ENCODE measurements at regions not wholly inside any gene's neighbourhood (a gene's known extent, or its start where the extent isn't known, plus 50 kb on each side); places are given as distances from the start of the nearest gene placed in this dataset.

DNA sequence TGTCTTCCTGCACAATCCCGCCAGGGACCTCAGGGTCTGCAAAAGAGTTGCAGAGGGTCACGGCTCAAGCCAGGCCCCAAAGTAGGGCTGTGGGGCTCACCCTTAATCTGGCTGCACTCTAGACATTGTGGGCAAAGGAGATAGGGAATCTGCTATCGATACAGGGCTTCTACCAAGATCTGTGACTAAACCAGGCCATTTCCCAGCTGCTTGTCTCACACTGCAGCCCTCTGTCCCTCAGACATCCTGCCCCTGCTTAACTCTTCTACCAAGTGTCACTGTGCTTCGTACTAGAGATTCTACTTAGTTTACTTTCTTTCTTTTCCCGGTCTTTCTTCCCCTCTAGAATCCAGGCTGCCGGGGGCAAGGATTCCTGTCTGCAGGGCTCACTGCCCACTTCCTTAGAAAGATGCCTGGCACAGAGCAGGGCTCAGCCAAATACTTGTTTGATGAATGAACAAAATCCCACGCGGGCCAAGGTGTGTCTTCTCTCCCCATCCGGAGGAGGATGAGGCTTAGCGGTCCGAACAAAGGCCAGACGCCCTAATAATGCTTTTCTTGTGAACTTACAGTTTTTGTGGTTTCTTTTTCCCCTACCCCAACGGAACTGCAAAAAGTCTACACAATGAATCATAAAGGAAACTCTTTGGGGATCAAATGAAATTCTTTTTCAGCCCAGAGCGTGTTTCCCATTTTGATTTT lies 61.3 kb upstream of the ANO1 start:
- H3K4me1 ChIP-seq (ENCODE audit: control insufficient read depth in 1 of 2, extremely low read depth in 1 of 2, insufficient read depth in 2 of 2, low read length in 2 of 2) = no peaks in the 10 kb centered on the region
- H3K4me3 ChIP-seq (ENCODE audit: control insufficient read depth in 1 of 2, extremely low read depth in 1 of 2, low read length in 1 of 2) = no peak overlapping the region
- Mint-ChIP-seq H3K36me3 (no peaks in the 10 kb centered on the region), H3K9me3 (no peaks in the 10 kb centered on the region), H3K4me1 (no peaks in the 10 kb centered on the region), H3K4me3 (no peak overlapping the region), H3K27ac (no peak overlapping the region), H3K27me3 (peaks cover 6 to 19% of the 10 kb centered on the region in 2 donors)
- peaks cover 0 to 24% of the 10 kb centered on the region in 2 experiments for H3K27me3 ChIP-seq (replicated peaks in 1 of 2; ENCODE audit: control insufficient read depth in 2 of 2, extremely low read depth in 1 of 2, insufficient read depth in 2 of 2, low read length in 1 of 2)
- CTCF ChIA-PET = no interaction called here
- no peaks in the 10 kb centered on the region for H3K36me3 ChIP-seq (ENCODE audit: control insufficient read depth in 2 of 2, extremely low read depth in 1 of 2, insufficient read depth in 1 of 2, low read length in 1 of 2)
- no peak for ATAC-seq (replicated peaks in 1 of 4)
- no peaks in the 10 kb centered on the region for H3K9me3 ChIP-seq
- WGBS (ENCODE audit: insufficient coverage) = 38% methylated on average over 12 of the region's 14 CpGs
- DNase-seq = no peak
- POLR2A ChIA-PET = no interaction called here
- no peak overlapping the region for H3K27ac ChIP-seq (ENCODE audit: low read length)

DNA sequence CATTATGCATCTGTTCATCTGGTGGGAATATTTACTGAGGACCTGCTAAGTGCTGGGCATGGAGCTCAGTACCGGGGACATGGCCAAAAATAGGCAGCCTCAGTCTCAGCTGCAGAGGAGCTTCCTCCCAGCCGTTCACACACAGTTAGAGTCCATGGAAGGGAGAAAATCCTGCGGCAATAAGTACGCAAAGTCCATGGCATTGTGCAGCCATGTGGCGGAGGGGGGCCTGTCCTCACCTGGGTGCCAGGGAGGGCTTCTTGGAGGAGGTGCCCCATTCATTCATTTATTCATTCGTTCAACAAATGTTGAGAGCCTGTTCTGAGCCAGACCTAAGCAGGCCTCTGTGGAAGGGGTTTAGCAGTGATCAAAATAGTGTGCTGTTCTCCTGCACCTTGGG lies 59.3 kb upstream of the ANO1 start:
- Histone ChIP-seq H3K9me3 (no peaks in the 10 kb centered on the region), H3K27me3 (replicated peaks in 1 of 2; ENCODE audit: control insufficient read depth in 2 of 2, extremely low read depth in 1 of 2, insufficient read depth in 2 of 2, low read length in 1 of 2) (peaks cover 0 to 27% of the 10 kb centered on the region in 2 experiments), H3K4me3 (ENCODE audit: control insufficient read depth in 1 of 2, extremely low read depth in 1 of 2, low read length in 1 of 2) (no peak overlapping the region), H3K36me3 (ENCODE audit: control insufficient read depth in 2 of 2, extremely low read depth in 1 of 2, insufficient read depth in 1 of 2, low read length in 1 of 2) (no peaks in the 10 kb centered on the region), H3K4me1 (ENCODE audit: control insufficient read depth in 1 of 2, extremely low read depth in 1 of 2, insufficient read depth in 2 of 2, low read length in 2 of 2) (no peaks in the 10 kb centered on the region), H3K27ac (ENCODE audit: low read length) (no peak overlapping the region)
- DNase-seq (no peak), ATAC-seq (replicated peaks in 1 of 4) (no peak)
- H3K36me3 Mint-ChIP-seq = no peaks in the 10 kb centered on the region
- CTCF ChIA-PET = no interaction called here
- no peaks in the 10 kb centered on the region for H3K9me3 Mint-ChIP-seq
- no peak overlapping the region for H3K27ac Mint-ChIP-seq
- H3K4me3 Mint-ChIP-seq = no peak overlapping the region
- 76% methylated on average over 3 of the region's 6 CpGs for WGBS (ENCODE audit: insufficient coverage)
- POLR2A ChIA-PET = no interaction called here
- H3K4me1 Mint-ChIP-seq = no peaks in the 10 kb centered on the region
- peaks cover 6 to 20% of the 10 kb centered on the region in 2 donors for H3K27me3 Mint-ChIP-seq

DNA sequence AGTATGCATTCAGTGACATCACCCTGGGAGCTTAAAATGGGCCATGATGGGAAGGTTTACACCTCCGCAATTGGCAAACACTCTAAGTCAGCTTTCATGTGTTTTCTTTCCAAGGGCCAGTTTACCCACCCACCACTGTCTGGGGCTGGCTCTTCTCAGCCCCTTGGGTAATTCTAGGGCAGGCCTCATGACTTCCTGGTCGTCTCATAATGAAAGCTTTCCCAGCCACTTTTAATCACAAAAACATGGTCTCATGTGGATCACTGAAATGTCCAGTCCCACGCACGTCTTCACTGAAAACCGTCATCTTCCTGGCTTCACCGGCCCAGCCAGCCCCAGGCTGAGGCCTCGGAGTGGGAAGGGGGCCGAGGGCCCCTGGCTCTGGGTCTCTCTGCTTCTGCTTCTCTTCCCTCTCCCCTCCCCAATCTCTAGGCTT lies 58.5 kb upstream of the ANO1 start:
- Mint-ChIP-seq H3K4me3 (no peak overlapping the region), H3K4me1 (no peaks in the 10 kb centered on the region), H3K36me3 (no peaks in the 10 kb centered on the region), H3K9me3 (no peaks in the 10 kb centered on the region), H3K27ac (no peak overlapping the region), H3K27me3 (peaks cover 6 to 20% of the 10 kb centered on the region in 2 donors)
- Histone ChIP-seq H3K36me3 (ENCODE audit: control insufficient read depth in 2 of 2, extremely low read depth in 1 of 2, insufficient read depth in 1 of 2, low read length in 1 of 2) (no peaks in the 10 kb centered on the region), H3K4me1 (ENCODE audit: control insufficient read depth in 1 of 2, extremely low read depth in 1 of 2, insufficient read depth in 2 of 2, low read length in 2 of 2) (no peaks in the 10 kb centered on the region), H3K27me3 (replicated peaks in 1 of 2; ENCODE audit: control insufficient read depth in 2 of 2, extremely low read depth in 1 of 2, insufficient read depth in 2 of 2, low read length in 1 of 2) (peaks cover 0 to 31% of the 10 kb centered on the region in 2 experiments), H3K4me3 (ENCODE audit: control insufficient read depth in 1 of 2, extremely low read depth in 1 of 2, low read length in 1 of 2) (no peak overlapping the region), H3K9me3 (no peaks in the 10 kb centered on the region), H3K27ac (ENCODE audit: low read length) (no peak overlapping the region)
- 68% methylated on average over 6 of the region's 8 CpGs for WGBS (ENCODE audit: insufficient coverage)
- POLR2A ChIA-PET = no interaction called here
- CTCF ChIA-PET = no interaction called here
- ATAC-seq (replicated peaks in 1 of 4) (no peak), DNase-seq (no peak)

DNA sequence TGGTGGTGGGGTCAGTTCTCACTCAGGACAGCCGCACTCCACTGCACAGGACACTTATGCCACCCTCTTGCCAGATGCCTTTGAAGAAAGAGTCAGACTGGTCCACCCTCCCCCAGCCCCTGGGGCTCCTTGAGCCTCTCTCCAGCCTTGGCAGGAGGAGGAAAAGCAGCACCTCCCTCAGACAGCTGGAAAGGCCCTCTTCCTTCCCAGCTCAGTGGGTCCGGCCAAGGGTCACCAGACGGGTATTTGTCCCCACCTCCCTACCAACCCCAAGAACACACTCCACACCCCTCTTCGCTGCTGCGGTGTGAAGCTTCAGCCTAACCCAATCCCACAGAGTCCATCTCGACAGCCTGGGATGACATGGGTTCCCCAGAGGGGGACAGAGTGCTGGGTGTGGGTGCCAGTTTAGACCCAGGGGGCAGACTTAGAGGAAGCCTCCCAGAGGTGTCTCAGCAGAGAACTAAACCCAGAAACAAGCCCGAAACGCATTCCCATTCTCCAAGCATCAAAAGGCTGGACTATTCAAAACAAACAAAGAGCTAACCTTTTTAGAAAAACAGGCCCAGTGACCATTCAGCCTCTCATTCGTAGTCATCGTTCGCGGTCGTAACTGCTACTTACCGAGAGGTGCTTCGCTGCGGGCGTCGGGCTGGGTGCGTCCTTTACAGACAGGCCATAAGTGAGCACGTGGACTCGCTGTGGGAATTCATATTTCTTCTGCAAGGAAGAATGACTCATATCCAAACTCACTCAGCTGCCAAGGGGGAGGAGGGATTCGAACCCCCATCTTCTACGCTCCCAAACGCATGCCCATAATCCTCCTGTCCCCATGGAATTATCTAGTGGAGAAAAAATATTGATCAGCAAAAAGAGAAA lies 57.5 kb upstream of the ANO1 start:
- 91% methylated on average over 11 of the region's 24 CpGs for WGBS (ENCODE audit: insufficient coverage)
- POLR2A ChIA-PET = no interaction called here
- CTCF ChIA-PET = no interaction called here

DNA sequence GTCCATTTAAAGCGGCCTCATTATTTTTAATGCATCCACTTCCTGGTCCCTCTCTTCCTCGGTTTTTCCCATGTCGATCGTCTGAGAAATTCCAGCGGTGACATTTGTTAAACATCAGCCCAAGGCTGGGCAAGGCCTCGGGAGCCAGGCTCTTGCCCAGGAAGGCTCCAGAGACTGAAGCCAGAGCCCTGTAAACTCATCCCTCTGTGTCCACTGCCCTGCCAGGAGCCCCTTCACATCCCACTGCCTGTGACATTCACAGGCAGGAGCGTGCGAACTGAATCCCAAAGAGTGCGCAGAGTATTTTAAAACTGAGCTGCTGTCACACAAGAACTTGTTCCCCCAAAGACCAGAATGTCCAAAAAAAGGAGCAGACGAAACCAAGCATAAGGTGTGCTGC lies 56.5 kb upstream of the ANO1 start:
- Histone ChIP-seq H3K27ac (ENCODE audit: low read length) (no peak overlapping the region), H3K27me3 (replicated peaks in 1 of 2; ENCODE audit: control insufficient read depth in 2 of 2, extremely low read depth in 1 of 2, insufficient read depth in 2 of 2, low read length in 1 of 2) (peaks cover 0 to 32% of the 10 kb centered on the region in 2 experiments), H3K9me3 (no peaks in the 10 kb centered on the region), H3K4me1 (ENCODE audit: control insufficient read depth in 1 of 2, extremely low read depth in 1 of 2, insufficient read depth in 2 of 2, low read length in 2 of 2) (no peaks in the 10 kb centered on the region), H3K36me3 (ENCODE audit: control insufficient read depth in 2 of 2, extremely low read depth in 1 of 2, insufficient read depth in 1 of 2, low read length in 1 of 2) (no peaks in the 10 kb centered on the region), H3K4me3 (ENCODE audit: control insufficient read depth in 1 of 2, extremely low read depth in 1 of 2, low read length in 1 of 2) (no peak overlapping the region)
- DNase-seq (no peak), ATAC-seq (replicated peaks in 1 of 4) (no peak)
- H3K27ac Mint-ChIP-seq = no peak overlapping the region
- H3K9me3 Mint-ChIP-seq = no peaks in the 10 kb centered on the region
- H3K36me3 Mint-ChIP-seq = no peaks in the 10 kb centered on the region
- POLR2A ChIA-PET = no interaction called here
- H3K4me1 Mint-ChIP-seq = no peaks in the 10 kb centered on the region
- CTCF ChIA-PET = no interaction called here
- H3K4me3 Mint-ChIP-seq = no peak overlapping the region
- H3K27me3 Mint-ChIP-seq = peaks cover 6 to 16% of the 10 kb centered on the region in 2 donors
- WGBS (ENCODE audit: insufficient coverage) = 82% methylated on average over 6 of the region's 10 CpGs

More for the DNA sequence above, 57.5 kb upstream of the ANO1 start:
- no peaks in the 10 kb centered on the region for H3K36me3 Mint-ChIP-seq
- no peaks in the 10 kb centered on the region for H3K4me1 Mint-ChIP-seq
- DNase-seq = no peak
- no peaks in the 10 kb centered on the region for H3K9me3 Mint-ChIP-seq
- peak overlapping the region in 1 of 2 donors; percentile 36 for H3K27ac Mint-ChIP-seq
- no peak overlapping the region for H3K4me3 ChIP-seq (ENCODE audit: control insufficient read depth in 1 of 2, extremely low read depth in 1 of 2, low read length in 1 of 2)
- no peaks in the 10 kb centered on the region for H3K4me1 ChIP-seq (ENCODE audit: control insufficient read depth in 1 of 2, extremely low read depth in 1 of 2, insufficient read depth in 2 of 2, low read length in 2 of 2)
- no peaks in the 10 kb centered on the region for H3K9me3 ChIP-seq
- H3K27me3 ChIP-seq (replicated peaks in 1 of 2; ENCODE audit: control insufficient read depth in 2 of 2, extremely low read depth in 1 of 2, insufficient read depth in 2 of 2, low read length in 1 of 2) = peaks cover 0 to 31% of the 10 kb centered on the region in 2 experiments
- H3K36me3 ChIP-seq (ENCODE audit: control insufficient read depth in 2 of 2, extremely low read depth in 1 of 2, insufficient read depth in 1 of 2, low read length in 1 of 2) = no peaks in the 10 kb centered on the region
- peaks cover 6 to 20% of the 10 kb centered on the region in 2 donors for H3K27me3 Mint-ChIP-seq
- no peak overlapping the region for H3K27ac ChIP-seq (ENCODE audit: low read length)
- no peak overlapping the region for H3K4me3 Mint-ChIP-seq
- no peak for ATAC-seq (replicated peaks in 1 of 4)

DNA sequence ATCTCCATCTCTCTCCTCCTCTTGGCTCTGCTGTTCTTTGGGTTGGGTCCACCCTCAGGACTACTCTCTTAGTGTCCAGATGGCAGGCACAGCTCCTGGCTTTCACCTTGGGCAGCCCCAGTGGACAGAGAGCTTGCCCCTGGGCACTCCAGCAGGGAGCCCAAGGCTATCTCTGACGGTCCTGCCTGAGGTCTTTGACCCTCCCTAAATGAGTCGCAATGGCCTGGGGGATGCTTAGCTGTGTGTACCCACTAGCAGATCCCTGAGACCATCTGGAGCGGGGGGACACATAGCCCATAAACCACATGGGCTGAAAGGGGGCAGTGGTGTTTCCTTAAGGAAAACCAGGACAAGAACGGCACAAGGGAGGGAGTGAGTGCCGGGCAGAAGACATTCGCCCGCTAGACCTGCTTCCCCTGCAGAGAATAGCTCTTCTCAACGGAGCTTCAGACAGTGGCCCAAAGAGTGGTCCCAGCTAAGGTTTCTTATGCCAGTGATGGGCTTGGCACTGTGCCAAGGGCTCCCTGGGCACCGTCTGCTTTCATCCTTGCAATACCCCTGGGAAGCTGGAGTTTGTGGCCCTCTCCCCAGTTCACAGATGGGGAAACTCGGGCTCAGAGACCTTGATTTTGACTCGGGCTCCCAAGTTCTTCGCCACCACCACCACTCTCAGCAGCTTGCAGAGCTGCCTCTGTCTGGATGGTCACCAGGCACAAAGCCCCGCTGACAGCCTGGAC lies 53.9 kb upstream of the ANO1 start:
- Histone ChIP-seq H3K27ac (ENCODE audit: low read length) (no peak overlapping the region), H3K27me3 (replicated peaks in 1 of 2; ENCODE audit: control insufficient read depth in 2 of 2, extremely low read depth in 1 of 2, insufficient read depth in 2 of 2, low read length in 1 of 2) (peaks cover 0 to 24% of the 10 kb centered on the region in 2 experiments), H3K4me1 (ENCODE audit: control insufficient read depth in 1 of 2, extremely low read depth in 1 of 2, insufficient read depth in 2 of 2, low read length in 2 of 2) (no peaks in the 10 kb centered on the region), H3K4me3 (ENCODE audit: control insufficient read depth in 1 of 2, extremely low read depth in 1 of 2, low read length in 1 of 2) (no peak overlapping the region), H3K36me3 (ENCODE audit: control insufficient read depth in 2 of 2, extremely low read depth in 1 of 2, insufficient read depth in 1 of 2, low read length in 1 of 2) (no peaks in the 10 kb centered on the region), H3K9me3 (no peaks in the 10 kb centered on the region)
- POLR2A ChIA-PET = no interaction called here
- Mint-ChIP-seq H3K4me1 (no peaks in the 10 kb centered on the region), H3K9me3 (no peaks in the 10 kb centered on the region), H3K4me3 (no peak overlapping the region), H3K36me3 (no peaks in the 10 kb centered on the region), H3K27ac (no peak overlapping the region), H3K27me3 (peaks cover 0 to 5% of the 10 kb centered on the region in 2 donors)
- no peak for ATAC-seq (replicated peaks in 1 of 4)
- no peak for DNase-seq
- CTCF ChIA-PET = no interaction called here
- 73% methylated on average over 12 of the region's 13 CpGs for WGBS (ENCODE audit: insufficient coverage)
